Chondrocyte (in vitro differentiated cells): ENCODE measurements at regions not wholly inside any gene's neighbourhood (a gene's known extent, or its start where the extent isn't known, plus 50 kb on each side); places are given as distances from the start of the nearest gene placed in this dataset.

Source experiments
- DNase-seq: peaks from one replicate; pipeline ENCODE4 v3.0.0; 2021; ENCODE audit warnings: mixed read lengths, low spot score
- H3K27ac Mint-ChIP-seq: one replicate; pipeline ENCODE4 v1.8.0; 2021; ENCODE audit warnings: mild to moderate bottlenecking, moderate library complexity, mixed read lengths; ENCODE audit not compliant: unreplicated experiment
- H3K27me3 Mint-ChIP-seq: 2 replicates; pipeline ENCODE4 v1.8.0; 2021; ENCODE audit warnings: low read depth, mixed read lengths
- H3K36me3 Mint-ChIP-seq: 2 replicates; pipeline ENCODE4 v1.8.0; 2021; ENCODE audit warnings: low read depth, mixed read lengths
- H3K4me1 Mint-ChIP-seq: 2 replicates; pipeline ENCODE4 v1.8.0; 2021; ENCODE audit warnings: low read depth, mild to moderate bottlenecking, mixed read lengths
- H3K4me3 Mint-ChIP-seq: one replicate; pipeline ENCODE4 v1.8.0; 2021; ENCODE audit warnings: mild to moderate bottlenecking, moderate library complexity, mixed read lengths; ENCODE audit not compliant: unreplicated experiment
- H3K9me3 Mint-ChIP-seq: 2 replicates; pipeline ENCODE4 v1.8.0; 2021; ENCODE audit warnings: low read depth, mixed read lengths
- CTCF ChIP-seq: fragments of 200-600 bp; sonication (generic); IDR thresholded peaks from 2 replicates; pipeline ENCODE4 v1.5.0; 2021; ENCODE audit warnings: antibody characterized with exemption, mild to moderate bottlenecking, moderate library complexity

GRCh38 chr20:48457193-48458002 lies 370.4 kb downstream of the PREX1 start:
- Mint-ChIP-seq H3K27me3 (peaks cover 42% of the 10 kb centered on the region), H3K27ac (no peak overlapping the region), H3K4me1 (peaks cover 7% of the 10 kb centered on the region), H3K4me3 (no peak overlapping the region), H3K36me3 (no peaks in the 10 kb centered on the region), H3K9me3 (no peaks in the 10 kb centered on the region)
- TF ChIP-seq CTCF: no peak
- no peak for DNase-seq

GRCh38 chr20:48456366-48457192 lies 371.2 kb downstream of the PREX1 start:
- Mint-ChIP-seq H3K36me3 (no peaks in the 10 kb centered on the region), H3K27ac (no peak overlapping the region), H3K27me3 (peaks cover 42% of the 10 kb centered on the region), H3K4me3 (no peak overlapping the region), H3K4me1 (peaks cover 7% of the 10 kb centered on the region), H3K9me3 (no peaks in the 10 kb centered on the region)
- no peak for TF ChIP-seq CTCF
- no peak for DNase-seq

- Mint-ChIP-seq H3K27me3 (peaks cover 36% of the 10 kb centered on the region), H3K9me3 (no peaks in the 10 kb centered on the region), H3K4me1 (peaks cover 7% of the 10 kb centered on the region), H3K27ac (no peak overlapping the region), H3K4me3 (no peak overlapping the region), H3K36me3 (no peaks in the 10 kb centered on the region)
- TF ChIP-seq CTCF: no peak
- DNase-seq: no peak
These were observed 372.0 kb downstream of the PREX1 start for GRCh38 chr20:48455651-48456365.

GRCh38 chr20:48454671-48455490 lies 372.9 kb downstream of the PREX1 start:
- peaks cover 32% of the 10 kb centered on the region for H3K27me3 Mint-ChIP-seq
- no peak for DNase-seq
- H3K27ac Mint-ChIP-seq: no peak overlapping the region
- H3K4me3 Mint-ChIP-seq: no peak overlapping the region
- peaks cover 7% of the 10 kb centered on the region for H3K4me1 Mint-ChIP-seq
- H3K9me3 Mint-ChIP-seq: no peaks in the 10 kb centered on the region
- no peak for TF ChIP-seq CTCF
- H3K36me3 Mint-ChIP-seq: no peaks in the 10 kb centered on the region
